SK-N-SH treated with all-trans-retinoic acid at 6 μM for 48 hours (cell line): ENCODE measurements at regions not wholly inside any gene's neighbourhood (a gene's known extent, or its start where the extent isn't known, plus 50 kb on each side); places are given as distances from the start of the nearest gene placed in this dataset.

Source experiments
- ATAC-seq: fragments of 200-7000 bp; cut with Tn5 transposase; 3 replicates; pipeline ENCODE4 v1.9.1; 2020; ENCODE audit warnings: mild to moderate bottlenecking, moderate library complexity
- BACH2 ChIP-seq: fragments of 250-450 bp; sonication (Bioruptor Pico); IDR thresholded peaks from 2 replicates; pipeline ENCODE4 v1.9.0; 2021; ENCODE audit warnings: mild to moderate bottlenecking, borderline replicate concordance
- CSDC2 ChIP-seq: fragments of 250-450 bp; sonication (Bioruptor Pico); IDR thresholded peaks from 2 replicates; pipeline ENCODE4 v1.5.0; 2020; ENCODE audit warnings: mild to moderate bottlenecking, moderate library complexity
- CSRNP3 ChIP-seq: fragments of 250-450 bp; sonication (Bioruptor Pico); IDR thresholded peaks from 2 replicates; pipeline ENCODE4 v1.5.1; 2021; ENCODE audit warnings: mild to moderate bottlenecking, moderate library complexity
- ESRRG ChIP-seq: fragments of 250-450 bp; sonication (Bioruptor Pico); IDR thresholded peaks from 2 replicates; pipeline ENCODE4 v1.6.1; 2021; ENCODE audit warnings: mild to moderate bottlenecking
- GLIS3 ChIP-seq: fragments of 250-450 bp; sonication (Bioruptor Pico); IDR thresholded peaks from 2 replicates; pipeline ENCODE4 v1.5.0; 2020; ENCODE audit warnings: mild to moderate bottlenecking, moderate library complexity
- ISL1 ChIP-seq: fragments of 250-450 bp; sonication (Bioruptor Pico); IDR thresholded peaks from 2 replicates; pipeline ENCODE4 v2.1.2; 2022; ENCODE audit warnings: mild to moderate bottlenecking, moderate library complexity
- OSR1 ChIP-seq: fragments of 250-450 bp; sonication (Bioruptor Pico); IDR thresholded peaks from 2 replicates; pipeline ENCODE4 v1.8.0; 2022; ENCODE audit warnings: moderate library complexity, mild to moderate bottlenecking, inconsistent platforms
- PPARA ChIP-seq: fragments of 250-450 bp; sonication (Bioruptor Pico); IDR thresholded peaks from 2 replicates; pipeline ENCODE4 v1.5.0; 2020; ENCODE audit warnings: mild to moderate bottlenecking, borderline replicate concordance
- RARB ChIP-seq: fragments of 250-450 bp; sonication (Bioruptor Pico); IDR thresholded peaks from 2 replicates; pipeline ENCODE4 v1.8.0; 2021; ENCODE audit warnings: mild to moderate bottlenecking, moderate library complexity
- SNAI2 ChIP-seq: fragments of 250-450 bp; sonication (Bioruptor Pico); IDR thresholded peaks from 2 replicates; pipeline ENCODE4 v1.5.0; 2020; ENCODE audit warnings: mild to moderate bottlenecking, moderate library complexity
- TCF4 ChIP-seq: fragments of 250-450 bp; sonication (Bioruptor Pico); IDR thresholded peaks from 2 replicates; pipeline ENCODE4 v1.8.0; 2021; ENCODE audit warnings: mild to moderate bottlenecking, moderate library complexity, borderline replicate concordance
- TOX ChIP-seq: fragments of 250-450 bp; sonication (Bioruptor Pico); IDR thresholded peaks from 2 replicates; pipeline ENCODE4 v1.8.0; 2021; ENCODE audit warnings: mild to moderate bottlenecking, moderate library complexity, borderline replicate concordance
- ZC3H10 ChIP-seq: fragments of 250-450 bp; sonication (Bioruptor Pico); IDR thresholded peaks from 2 replicates; pipeline ENCODE4 v1.5.1; 2021; ENCODE audit warnings: mild to moderate bottlenecking, moderate library complexity
- ZFP3 ChIP-seq: fragments of 250-450 bp; sonication (Bioruptor Pico); IDR thresholded peaks from 2 replicates; pipeline ENCODE4 v1.5.0; 2020; ENCODE audit warnings: mild to moderate bottlenecking, moderate library complexity
- ZFP30 ChIP-seq: fragments of 450-650 bp; formaldehyde crosslinking; IDR thresholded peaks from 2 replicates; pipeline ENCODE4 v1.5.0; 2022; ENCODE audit warnings: mild to moderate bottlenecking, moderate library complexity
- ZNF565 ChIP-seq: fragments of 450-650 bp; formaldehyde crosslinking; conservative IDR thresholded peaks from 2 replicates; pipeline ENCODE4 v1.5.0; 2020; ENCODE audit warnings: low read depth, mild to moderate bottlenecking, moderate library complexity
- ZNF70 ChIP-seq: fragments of 450-650 bp; formaldehyde crosslinking; IDR thresholded peaks from 2 replicates; pipeline ENCODE4 v1.5.0; 2020; ENCODE audit warnings: mild to moderate bottlenecking, moderate library complexity
- ZNF8 ChIP-seq: fragments of 450-650 bp; formaldehyde crosslinking; IDR thresholded peaks from 2 replicates; pipeline ENCODE4 v1.5.0; 2020; ENCODE audit warnings: mild to moderate bottlenecking, moderate library complexity
- TF ChIP-seq, protein P1 (sequence below): fragments of 250-450 bp; sonication (Bioruptor Pico); IDR thresholded peaks from 2 replicates; pipeline ENCODE4 v1.8.0; 2021; ENCODE audit warnings: low read depth, mild to moderate bottlenecking, moderate library complexity, borderline replicate concordance
- TF ChIP-seq, protein P2 (sequence below): fragments of 250-450 bp; sonication (Bioruptor Pico); IDR thresholded peaks from 2 replicates; pipeline ENCODE4 v1.5.0; 2020; ENCODE audit warnings: mild to moderate bottlenecking, moderate library complexity
- TF ChIP-seq, protein P3 (sequence below): fragments of 250-450 bp; sonication (Bioruptor Pico); IDR thresholded peaks from 2 replicates; pipeline ENCODE4 v1.5.1; 2020; ENCODE audit warnings: low read depth, mild to moderate bottlenecking, moderate library complexity

DNA sequence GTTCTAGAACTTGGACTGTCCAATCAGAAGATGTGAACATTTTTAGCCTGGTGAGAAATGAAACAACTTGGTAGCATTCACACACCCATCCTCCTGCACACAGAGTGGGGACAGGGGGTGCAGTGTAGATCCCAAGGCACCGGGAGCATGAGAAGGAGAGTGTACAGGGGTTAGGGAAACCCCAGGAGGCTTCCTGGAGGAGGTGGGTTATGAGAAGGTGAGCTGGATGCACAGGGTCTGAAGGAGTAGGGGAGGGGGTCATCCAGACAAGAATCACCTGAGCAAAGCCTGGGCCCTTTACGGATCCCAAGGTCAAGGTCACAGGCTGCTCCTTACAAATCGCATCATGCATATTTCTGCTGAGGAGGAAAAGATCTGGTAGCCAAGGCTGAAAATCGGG, 117.5 kb upstream of the TMPRSS2 start:
- ATAC-seq: no peak
- TF ChIP-seq CSRNP3 (CRISPR knock-in tag): no peak
- TF ChIP-seq TCF4: no peak
- TF ChIP-seq RARB (CRISPR knock-in tag): no peak
- TF ChIP-seq OSR1 (CRISPR knock-in tag): no peak
- TF ChIP-seq BACH2 (CRISPR knock-in tag): no peak
- TF ChIP-seq, all 23 proteins: peak for 0

DNA sequence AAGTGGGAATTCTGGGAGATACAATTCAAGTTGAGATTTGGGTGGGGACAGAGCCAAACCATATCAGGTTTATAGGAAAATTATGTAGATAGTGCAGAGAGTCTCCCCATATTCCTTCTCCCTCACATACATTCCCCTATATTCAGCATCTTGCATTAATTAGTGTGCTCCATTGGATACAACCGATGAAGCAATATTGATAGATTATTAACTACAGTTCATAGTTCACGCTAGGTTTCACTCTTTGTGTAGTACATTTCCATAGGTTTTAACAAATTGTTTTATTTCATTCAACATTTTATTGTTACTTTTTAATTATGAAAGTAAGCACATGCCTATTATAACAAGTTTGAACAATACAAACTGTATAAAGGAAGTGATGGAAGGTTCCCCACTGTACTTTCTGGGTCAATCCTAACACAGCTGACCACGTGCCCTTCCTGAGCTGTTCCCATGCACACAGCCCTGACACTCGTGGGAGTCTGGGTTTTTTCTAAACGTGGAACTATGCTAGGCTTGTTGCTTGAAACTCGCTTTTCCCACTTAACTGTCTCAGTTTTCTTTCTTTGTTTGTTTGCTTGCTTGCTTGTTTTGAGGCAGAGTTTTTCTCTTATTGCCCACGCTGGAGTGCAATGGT, 116.8 kb upstream of the TMPRSS2 start:
- ATAC-seq: no peak
- TF ChIP-seq ZNF8 (CRISPR knock-in tag): no peak
- TF ChIP-seq ESRRG: no peak
- no peak for TF ChIP-seq ZFP3
- no peak for TF ChIP-seq ISL1 (CRISPR knock-in tag)
- TF ChIP-seq, protein P1, sequence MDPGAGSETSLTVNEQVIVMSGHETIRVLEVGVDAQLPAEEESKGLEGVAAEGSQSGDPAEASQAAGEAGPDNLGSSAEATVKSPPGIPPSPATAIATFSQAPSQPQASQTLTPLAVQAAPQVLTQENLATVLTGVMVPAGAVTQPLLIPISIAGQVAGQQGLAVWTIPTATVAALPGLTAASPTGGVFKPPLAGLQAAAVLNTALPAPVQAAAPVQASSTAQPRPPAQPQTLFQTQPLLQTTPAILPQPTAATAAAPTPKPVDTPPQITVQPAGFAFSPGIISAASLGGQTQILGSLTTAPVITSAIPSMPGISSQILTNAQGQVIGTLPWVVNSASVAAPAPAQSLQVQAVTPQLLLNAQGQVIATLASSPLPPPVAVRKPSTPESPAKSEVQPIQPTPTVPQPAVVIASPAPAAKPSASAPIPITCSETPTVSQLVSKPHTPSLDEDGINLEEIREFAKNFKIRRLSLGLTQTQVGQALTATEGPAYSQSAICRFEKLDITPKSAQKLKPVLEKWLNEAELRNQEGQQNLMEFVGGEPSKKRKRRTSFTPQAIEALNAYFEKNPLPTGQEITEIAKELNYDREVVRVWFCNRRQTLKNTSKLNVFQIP (CRISPR knock-in tag): no peak

DNA sequence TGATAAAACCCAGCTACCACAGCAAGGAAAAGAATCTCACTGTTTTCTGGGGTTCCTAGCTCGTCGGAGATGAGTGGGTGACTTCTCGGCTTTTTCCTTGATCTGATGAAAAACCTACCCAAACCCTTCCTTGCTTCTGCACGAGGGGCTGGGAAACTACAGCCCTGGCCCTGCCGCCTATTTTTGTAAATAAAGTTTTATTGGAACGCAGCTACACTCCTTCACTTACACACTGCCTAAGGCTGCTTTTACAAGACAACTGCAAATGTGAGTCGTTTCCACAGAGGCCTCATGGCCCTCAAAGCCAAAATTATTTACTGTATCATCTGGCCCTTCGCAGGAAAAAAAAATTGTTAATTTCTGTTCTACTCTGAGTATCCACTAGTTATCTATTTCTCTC, 116.0 kb upstream of the TMPRSS2 start:
- no peak for TF ChIP-seq RARB (CRISPR knock-in tag)
- TF ChIP-seq CSDC2 (CRISPR knock-in tag): no peak
- no peak for TF ChIP-seq SNAI2 (CRISPR knock-in tag)
- no peak for TF ChIP-seq ZNF8 (CRISPR knock-in tag)
- TF ChIP-seq, protein P2, sequence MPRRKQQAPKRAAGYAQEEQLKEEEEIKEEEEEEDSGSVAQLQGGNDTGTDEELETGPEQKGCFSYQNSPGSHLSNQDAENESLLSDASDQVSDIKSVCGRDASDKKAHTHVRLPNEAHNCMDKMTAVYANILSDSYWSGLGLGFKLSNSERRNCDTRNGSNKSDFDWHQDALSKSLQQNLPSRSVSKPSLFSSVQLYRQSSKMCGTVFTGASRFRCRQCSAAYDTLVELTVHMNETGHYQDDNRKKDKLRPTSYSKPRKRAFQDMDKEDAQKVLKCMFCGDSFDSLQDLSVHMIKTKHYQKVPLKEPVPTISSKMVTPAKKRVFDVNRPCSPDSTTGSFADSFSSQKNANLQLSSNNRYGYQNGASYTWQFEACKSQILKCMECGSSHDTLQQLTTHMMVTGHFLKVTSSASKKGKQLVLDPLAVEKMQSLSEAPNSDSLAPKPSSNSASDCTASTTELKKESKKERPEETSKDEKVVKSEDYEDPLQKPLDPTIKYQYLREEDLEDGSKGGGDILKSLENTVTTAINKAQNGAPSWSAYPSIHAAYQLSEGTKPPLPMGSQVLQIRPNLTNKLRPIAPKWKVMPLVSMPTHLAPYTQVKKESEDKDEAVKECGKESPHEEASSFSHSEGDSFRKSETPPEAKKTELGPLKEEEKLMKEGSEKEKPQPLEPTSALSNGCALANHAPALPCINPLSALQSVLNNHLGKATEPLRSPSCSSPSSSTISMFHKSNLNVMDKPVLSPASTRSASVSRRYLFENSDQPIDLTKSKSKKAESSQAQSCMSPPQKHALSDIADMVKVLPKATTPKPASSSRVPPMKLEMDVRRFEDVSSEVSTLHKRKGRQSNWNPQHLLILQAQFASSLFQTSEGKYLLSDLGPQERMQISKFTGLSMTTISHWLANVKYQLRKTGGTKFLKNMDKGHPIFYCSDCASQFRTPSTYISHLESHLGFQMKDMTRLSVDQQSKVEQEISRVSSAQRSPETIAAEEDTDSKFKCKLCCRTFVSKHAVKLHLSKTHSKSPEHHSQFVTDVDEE (CRISPR knock-in tag): no peak
- no peak for TF ChIP-seq ZFP30 (CRISPR knock-in tag)
- TF ChIP-seq ZC3H10: no peak
- TF ChIP-seq ESRRG: no peak
- no peak for TF ChIP-seq ZNF70 (CRISPR knock-in tag)
- no peak for TF ChIP-seq GLIS3 (CRISPR knock-in tag)
- TF ChIP-seq TOX (CRISPR knock-in tag): no peak
- no peak for ATAC-seq

DNA sequence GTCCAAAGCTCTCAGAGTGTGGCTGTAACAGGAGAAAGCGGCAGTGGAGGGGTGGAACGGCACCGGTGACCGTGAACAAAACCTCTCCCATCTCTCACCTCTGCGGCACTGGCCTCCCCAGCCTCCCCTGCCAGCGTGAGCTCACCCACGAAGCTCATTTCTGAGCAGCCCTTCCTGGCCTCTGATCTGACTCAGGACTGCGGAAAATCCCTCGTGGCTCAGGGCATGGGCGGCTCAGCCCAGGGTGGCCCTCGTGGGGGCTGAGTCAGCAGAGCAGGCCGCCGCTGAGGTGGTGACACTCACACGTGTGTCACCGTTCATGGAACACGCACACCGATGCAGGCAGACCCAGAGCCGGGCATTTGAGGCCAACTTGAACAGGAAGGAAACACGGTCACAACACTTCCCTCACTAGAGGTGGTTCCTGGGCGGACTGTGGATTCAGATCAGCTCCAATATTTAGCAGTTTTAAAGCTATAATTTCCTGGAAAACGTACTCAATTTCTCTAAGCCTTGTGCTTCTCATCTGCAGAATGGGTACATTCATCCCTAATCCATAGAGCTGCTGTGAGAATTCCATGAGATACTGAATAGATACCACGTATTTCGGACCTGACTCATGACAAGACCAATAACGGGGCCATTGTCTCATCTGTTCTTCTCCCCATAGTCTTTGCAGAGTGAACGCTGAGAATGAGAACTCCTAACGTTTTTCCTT, 115.0 kb upstream of the TMPRSS2 start:
- no peak for ATAC-seq
- TF ChIP-seq OSR1 (CRISPR knock-in tag) (no peak), BACH2 (CRISPR knock-in tag) (no peak), ZC3H10 (no peak), SNAI2 (CRISPR knock-in tag) (no peak), ZNF8 (CRISPR knock-in tag) (no peak), ZFP30 (CRISPR knock-in tag) (no peak), PPARA (CRISPR knock-in tag) (no peak), ZFP3 (no peak), ZNF565 (CRISPR knock-in tag) (no peak), CSDC2 (CRISPR knock-in tag) (no peak)
- TF ChIP-seq, protein P1 (CRISPR knock-in tag): no peak
- TF ChIP-seq, protein P3, sequence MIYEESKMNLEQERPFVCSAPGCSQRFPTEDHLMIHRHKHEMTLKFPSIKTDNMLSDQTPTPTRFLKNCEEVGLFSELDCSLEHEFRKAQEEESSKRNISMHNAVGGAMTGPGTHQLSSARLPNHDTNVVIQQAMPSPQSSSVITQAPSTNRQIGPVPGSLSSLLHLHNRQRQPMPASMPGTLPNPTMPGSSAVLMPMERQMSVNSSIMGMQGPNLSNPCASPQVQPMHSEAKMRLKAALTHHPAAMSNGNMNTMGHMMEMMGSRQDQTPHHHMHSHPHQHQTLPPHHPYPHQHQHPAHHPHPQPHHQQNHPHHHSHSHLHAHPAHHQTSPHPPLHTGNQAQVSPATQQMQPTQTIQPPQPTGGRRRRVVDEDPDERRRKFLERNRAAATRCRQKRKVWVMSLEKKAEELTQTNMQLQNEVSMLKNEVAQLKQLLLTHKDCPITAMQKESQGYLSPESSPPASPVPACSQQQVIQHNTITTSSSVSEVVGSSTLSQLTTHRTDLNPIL: no peak
- TF ChIP-seq, protein P2 (CRISPR knock-in tag): no peak
